ENCODE measurements at regions not wholly inside any gene's neighbourhood (a gene's known extent, or its start where the extent isn't known, plus 50 kb on each side); places are given as distances from the start of the nearest gene placed in this dataset.

- ATAC-seq (no peak), DNase-seq (no peak)
- Mint-ChIP-seq H3K27me3 (ENCODE audit: low read depth in 2 of 2) (no peaks in the 10 kb centered on the region), H3K4me3 (no peak overlapping the region), H3K9me3 (peaks cover 12 to 16% of the 10 kb centered on the region in 2 donors), H3K36me3 (no peaks in the 10 kb centered on the region), H3K4me1 (no peaks in the 10 kb centered on the region), H3K27ac (no peak overlapping the region)
- TF ChIP-seq, protein P1, sequence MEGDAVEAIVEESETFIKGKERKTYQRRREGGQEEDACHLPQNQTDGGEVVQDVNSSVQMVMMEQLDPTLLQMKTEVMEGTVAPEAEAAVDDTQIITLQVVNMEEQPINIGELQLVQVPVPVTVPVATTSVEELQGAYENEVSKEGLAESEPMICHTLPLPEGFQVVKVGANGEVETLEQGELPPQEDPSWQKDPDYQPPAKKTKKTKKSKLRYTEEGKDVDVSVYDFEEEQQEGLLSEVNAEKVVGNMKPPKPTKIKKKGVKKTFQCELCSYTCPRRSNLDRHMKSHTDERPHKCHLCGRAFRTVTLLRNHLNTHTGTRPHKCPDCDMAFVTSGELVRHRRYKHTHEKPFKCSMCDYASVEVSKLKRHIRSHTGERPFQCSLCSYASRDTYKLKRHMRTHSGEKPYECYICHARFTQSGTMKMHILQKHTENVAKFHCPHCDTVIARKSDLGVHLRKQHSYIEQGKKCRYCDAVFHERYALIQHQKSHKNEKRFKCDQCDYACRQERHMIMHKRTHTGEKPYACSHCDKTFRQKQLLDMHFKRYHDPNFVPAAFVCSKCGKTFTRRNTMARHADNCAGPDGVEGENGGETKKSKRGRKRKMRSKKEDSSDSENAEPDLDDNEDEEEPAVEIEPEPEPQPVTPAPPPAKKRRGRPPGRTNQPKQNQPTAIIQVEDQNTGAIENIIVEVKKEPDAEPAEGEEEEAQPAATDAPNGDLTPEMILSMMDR (IDR thresholded peaks at IDR 0.05), result no peak
- Histone ChIP-seq H3K27me3 (ENCODE audit: control insufficient read depth, insufficient read depth, low read length) (no peaks in the 10 kb centered on the region), H3K4me1 (ENCODE audit: control insufficient read depth, insufficient read depth, low read length) (no peaks in the 10 kb centered on the region), H3K27ac (ENCODE audit: low read length) (no peak overlapping the region), H3K9me3 (ENCODE audit: control insufficient read depth, insufficient read depth, low read length) (no peaks in the 10 kb centered on the region), H3K36me3 (ENCODE audit: control insufficient read depth, insufficient read depth, low read length) (no peaks in the 10 kb centered on the region), H3K4me3 (ENCODE audit: low read length) (no peak overlapping the region)
- 82% methylated on average over 1 of the region's 1 CpG for WGBS (ENCODE audit: insufficient coverage)
- intact Hi-C loops (cut with micrococcal nuclease), result no loop called here
Measured at GRCh38 chr4:57766341-57766740, 656.2 kb upstream of the IGFBP7 start.

DNA sequence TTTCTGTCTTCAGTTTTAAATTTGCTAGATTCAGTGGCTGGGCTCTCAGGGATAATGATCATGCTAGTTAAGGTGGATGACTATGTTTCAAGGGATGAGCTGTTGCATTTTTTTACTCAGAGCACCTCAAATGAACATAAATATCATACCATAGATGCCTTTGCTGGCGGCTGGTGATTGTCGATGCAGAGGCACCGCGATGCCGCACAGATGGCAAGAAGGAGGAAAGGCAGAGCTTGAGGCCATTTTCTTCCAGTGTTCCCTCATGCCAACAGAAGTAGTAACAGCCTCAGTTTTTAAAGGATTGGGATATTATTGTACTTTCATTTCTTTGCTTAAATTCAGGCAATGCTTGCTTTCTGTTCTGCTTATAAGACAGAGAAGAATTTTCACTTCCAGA is 654.7 kb upstream of the IGFBP7 start:
- no peaks in the 10 kb centered on the region for H3K27me3 Mint-ChIP-seq (ENCODE audit: low read depth in 2 of 2)
- WGBS (ENCODE audit: insufficient coverage), result 99% methylated on average over 5 of the region's 5 CpGs

GRCh38 chr4:57763070-57763469 is 652.9 kb upstream of the IGFBP7 start:
- Histone ChIP-seq H3K27ac (ENCODE audit: low read length) (no peak overlapping the region), H3K36me3 (ENCODE audit: control insufficient read depth, insufficient read depth, low read length) (no peaks in the 10 kb centered on the region), H3K4me3 (ENCODE audit: low read length) (no peak overlapping the region), H3K27me3 (ENCODE audit: control insufficient read depth, insufficient read depth, low read length) (no peaks in the 10 kb centered on the region), H3K4me1 (ENCODE audit: control insufficient read depth, insufficient read depth, low read length) (no peaks in the 10 kb centered on the region), H3K9me3 (ENCODE audit: control insufficient read depth, insufficient read depth, low read length) (no peaks in the 10 kb centered on the region)
- no peak overlapping the region for H3K4me3 Mint-ChIP-seq
- intact Hi-C loops (cut with micrococcal nuclease), result no loop called here
- ATAC-seq (no peak), DNase-seq (no peak)
- no peaks in the 10 kb centered on the region for H3K27me3 Mint-ChIP-seq (ENCODE audit: low read depth in 2 of 2)
- TF ChIP-seq, protein P1 (IDR thresholded peaks at IDR 0.05), result no peak
- H3K36me3 Mint-ChIP-seq, result no peaks in the 10 kb centered on the region
- H3K4me1 Mint-ChIP-seq, result no peaks in the 10 kb centered on the region
- H3K9me3 Mint-ChIP-seq, result peaks cover 11 to 13% of the 10 kb centered on the region in 2 donors
- WGBS (ENCODE audit: insufficient coverage), result 57% methylated on average over 2 of the region's 2 CpGs
- H3K27ac Mint-ChIP-seq, result no peak overlapping the region

More for the DNA sequence above, 654.7 kb upstream of the IGFBP7 start:
- Mint-ChIP-seq H3K9me3 (peaks cover 16 to 17% of the 10 kb centered on the region in 2 donors), H3K4me1 (no peaks in the 10 kb centered on the region), H3K27ac (no peak overlapping the region), H3K4me3 (no peak overlapping the region), H3K36me3 (no peaks in the 10 kb centered on the region)
- Histone ChIP-seq H3K4me3 (ENCODE audit: low read length) (no peak overlapping the region), H3K4me1 (ENCODE audit: control insufficient read depth, insufficient read depth, low read length) (no peaks in the 10 kb centered on the region), H3K27me3 (ENCODE audit: control insufficient read depth, insufficient read depth, low read length) (no peaks in the 10 kb centered on the region), H3K9me3 (ENCODE audit: control insufficient read depth, insufficient read depth, low read length) (no peaks in the 10 kb centered on the region), H3K27ac (ENCODE audit: low read length) (no peak overlapping the region), H3K36me3 (ENCODE audit: control insufficient read depth, insufficient read depth, low read length) (no peaks in the 10 kb centered on the region)
- intact Hi-C loops (cut with micrococcal nuclease), result no loop called here
- TF ChIP-seq, protein P1 (IDR thresholded peaks at IDR 0.05), result no peak
- DNase-seq (no peak), ATAC-seq (no peak)

DNA sequence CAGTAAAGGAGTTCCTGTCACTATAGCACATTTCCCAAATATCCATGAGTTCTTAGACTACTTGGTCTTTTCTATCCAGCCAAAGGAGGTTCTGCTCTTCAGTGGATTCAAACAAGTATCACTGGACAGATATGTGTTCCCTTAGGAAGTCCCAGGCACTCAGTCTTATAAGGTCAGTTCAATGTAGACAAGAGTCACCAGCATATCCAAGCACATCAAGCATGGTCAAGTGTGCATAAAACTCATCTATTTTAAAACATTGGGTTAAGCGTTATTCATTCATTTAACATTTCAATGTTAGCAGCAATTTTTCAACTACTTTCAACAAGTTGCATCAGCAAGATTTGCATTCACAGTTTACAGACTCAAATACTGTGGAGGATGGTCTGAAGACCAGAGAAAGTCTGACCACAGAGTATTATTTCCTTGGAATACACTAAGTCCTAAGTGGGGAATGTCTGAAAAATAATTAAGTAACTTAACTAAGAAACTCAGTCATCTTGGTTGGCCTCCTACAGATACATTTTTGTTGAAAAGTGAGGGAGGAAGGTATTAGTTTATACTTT is 630.5 kb upstream of the IGFBP7 start:
- Mint-ChIP-seq H3K9me3 (peaks cover 10 to 13% of the 10 kb centered on the region in 2 donors), H3K27ac (no peak overlapping the region), H3K36me3 (no peaks in the 10 kb centered on the region), H3K4me1 (no peaks in the 10 kb centered on the region), H3K4me3 (no peak overlapping the region), H3K27me3 (ENCODE audit: low read depth in 2 of 2) (no peaks in the 10 kb centered on the region)
- no peak overlapping the region for H3K27ac ChIP-seq (ENCODE audit: low read length)
- no peaks in the 10 kb centered on the region for H3K9me3 ChIP-seq (ENCODE audit: control insufficient read depth, insufficient read depth, low read length)
- WGBS (ENCODE audit: insufficient coverage), result 90% methylated on average over 1 of the region's 1 CpG
- no peaks in the 10 kb centered on the region for H3K27me3 ChIP-seq (ENCODE audit: control insufficient read depth, insufficient read depth, low read length)
- TF ChIP-seq, protein P1 (IDR thresholded peaks at IDR 0.05), result no peak
- DNase-seq (no peak), ATAC-seq (no peak)
- H3K4me1 ChIP-seq (ENCODE audit: control insufficient read depth, insufficient read depth, low read length), result no peaks in the 10 kb centered on the region
- H3K36me3 ChIP-seq (ENCODE audit: control insufficient read depth, insufficient read depth, low read length), result no peaks in the 10 kb centered on the region
- intact Hi-C loops (cut with micrococcal nuclease), result no loop called here
- no peak overlapping the region for H3K4me3 ChIP-seq (ENCODE audit: low read length)

Data from natural killer cell (primary cell).